HG02610 (cell line): ENCODE measurements at regions not wholly inside any gene's neighbourhood (a gene's known extent, or its start where the extent isn't known, plus 50 kb on each side); places are given as distances from the start of the nearest gene placed in this dataset.

Experiments used
- ATAC-seq: cut with Tn5 transposase; IDR thresholded peaks from one replicate; pipeline ENCODE4 v1.9.1; 2021; ENCODE audit warnings: mild to moderate bottlenecking, moderate library complexity; ENCODE audit not compliant: unreplicated experiment

DNA sequence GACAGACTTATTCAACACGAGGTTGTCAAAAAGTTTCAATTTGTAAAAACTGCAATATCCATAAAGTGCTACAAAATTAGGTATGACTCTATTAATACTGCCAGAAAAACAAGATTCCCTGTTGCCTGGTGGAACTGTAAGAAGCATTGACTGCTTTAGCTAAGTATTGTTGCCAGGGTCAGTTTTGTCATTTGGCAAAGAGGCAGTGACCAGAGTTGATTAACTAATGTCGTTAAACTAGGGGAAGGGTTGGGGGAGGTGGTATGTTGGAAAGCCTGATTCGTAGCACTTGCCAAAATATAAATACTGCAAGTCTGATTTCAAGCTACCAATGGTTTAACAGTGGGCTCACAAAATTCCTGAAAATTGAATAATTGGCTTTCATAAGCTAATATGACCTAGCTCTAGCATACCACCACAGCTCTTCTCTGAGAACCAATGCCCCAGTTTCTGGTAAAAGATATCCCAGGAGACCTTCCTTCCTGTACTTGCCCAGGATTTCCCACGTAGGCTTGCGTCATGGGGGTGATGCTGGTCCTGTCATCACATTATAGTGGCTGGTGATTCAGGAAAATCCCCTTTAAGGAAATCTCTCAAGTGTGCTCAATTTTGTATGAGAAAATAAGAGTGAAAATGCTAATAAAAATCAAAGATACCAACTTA lies 266.4 kb upstream of the TBC1D5 start:
- no peak for ATAC-seq

- ATAC-seq, result no peak
These were observed 265.5 kb upstream of the TBC1D5 start for GRCh38 chr3:18007980-18008379.

DNA sequence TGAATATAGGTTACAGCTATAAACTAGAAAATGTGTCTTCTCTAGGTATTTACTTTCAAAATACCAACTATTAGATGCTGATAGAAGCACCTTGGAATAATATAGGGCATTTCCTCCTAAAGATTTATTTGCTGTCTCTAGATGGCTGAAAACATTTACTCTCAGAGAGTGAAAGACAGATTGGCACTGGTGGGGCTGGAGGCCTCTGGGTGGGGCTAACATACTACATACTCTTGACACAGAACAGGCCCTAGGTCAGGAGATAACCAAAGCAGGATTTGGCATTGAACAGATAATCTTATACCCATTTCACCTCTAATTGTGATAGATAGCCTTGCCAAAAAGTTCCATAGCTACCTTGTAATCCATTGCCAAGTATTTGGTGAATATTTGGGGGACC lies 253.3 kb upstream of the TBC1D5 start:
- no peak for ATAC-seq

DNA sequence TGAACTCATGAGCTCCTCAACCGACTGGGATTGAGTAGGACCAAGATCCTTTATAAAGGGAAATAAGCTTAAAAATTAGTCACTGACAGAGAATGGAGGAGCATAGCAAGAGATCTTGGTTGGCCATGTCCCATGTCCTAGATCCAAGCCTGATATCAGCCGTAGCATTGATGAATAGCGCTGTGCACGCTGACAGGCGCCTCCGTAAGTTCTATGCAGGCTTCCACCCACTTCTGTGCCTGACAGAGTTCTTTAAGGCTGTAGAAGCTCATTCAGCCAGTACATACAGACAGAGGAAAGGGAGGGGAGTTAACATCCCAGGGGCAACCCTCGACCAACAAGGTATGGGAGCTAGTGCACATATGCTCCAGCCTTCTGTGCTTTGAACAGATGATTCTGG lies 251.7 kb upstream of the TBC1D5 start:
- no peak for ATAC-seq

DNA sequence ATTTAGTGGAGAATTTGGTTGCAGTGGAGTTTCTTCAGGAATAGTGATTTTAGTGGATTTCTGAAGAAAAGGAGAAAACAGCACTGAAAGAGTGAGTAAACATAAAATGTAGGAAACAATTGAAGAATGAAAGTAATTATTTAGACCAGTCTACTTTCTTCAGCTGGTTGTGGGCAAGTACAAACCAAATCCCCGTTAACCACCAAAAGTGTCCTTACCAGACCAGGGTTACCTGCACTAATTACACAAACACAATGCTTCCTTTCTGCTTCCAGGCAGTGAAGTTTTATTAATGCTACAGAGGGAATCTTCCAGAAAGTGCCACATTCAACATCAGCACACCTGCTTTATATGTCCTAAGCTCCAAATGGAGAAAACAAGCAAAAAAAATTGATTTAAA lies 248.0 kb upstream of the TBC1D5 start:
- ATAC-seq, result no peak

DNA sequence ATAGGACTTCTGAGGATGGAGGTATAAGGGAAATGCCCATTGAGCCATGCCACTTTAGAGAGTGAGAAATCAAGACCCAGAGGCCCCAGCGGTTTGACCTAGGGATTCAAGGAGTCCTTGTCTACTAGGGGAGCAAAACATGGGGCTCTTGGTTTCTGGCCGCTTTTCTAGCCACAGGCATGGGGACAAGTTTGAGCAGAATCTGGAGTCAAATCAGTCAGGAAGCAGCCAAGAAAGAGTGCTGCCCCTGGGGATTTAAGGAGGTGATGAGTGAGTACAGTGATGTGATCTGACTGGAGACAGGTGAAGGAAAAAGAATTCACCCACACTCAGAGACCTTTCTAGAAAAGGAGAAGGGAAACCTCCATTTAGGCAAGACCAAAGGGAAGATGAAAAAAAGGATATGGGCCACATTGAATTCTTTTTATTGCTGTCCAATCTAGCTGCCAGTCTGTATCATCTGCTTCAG lies 244.0 kb upstream of the TBC1D5 start:
- no peak for ATAC-seq

DNA sequence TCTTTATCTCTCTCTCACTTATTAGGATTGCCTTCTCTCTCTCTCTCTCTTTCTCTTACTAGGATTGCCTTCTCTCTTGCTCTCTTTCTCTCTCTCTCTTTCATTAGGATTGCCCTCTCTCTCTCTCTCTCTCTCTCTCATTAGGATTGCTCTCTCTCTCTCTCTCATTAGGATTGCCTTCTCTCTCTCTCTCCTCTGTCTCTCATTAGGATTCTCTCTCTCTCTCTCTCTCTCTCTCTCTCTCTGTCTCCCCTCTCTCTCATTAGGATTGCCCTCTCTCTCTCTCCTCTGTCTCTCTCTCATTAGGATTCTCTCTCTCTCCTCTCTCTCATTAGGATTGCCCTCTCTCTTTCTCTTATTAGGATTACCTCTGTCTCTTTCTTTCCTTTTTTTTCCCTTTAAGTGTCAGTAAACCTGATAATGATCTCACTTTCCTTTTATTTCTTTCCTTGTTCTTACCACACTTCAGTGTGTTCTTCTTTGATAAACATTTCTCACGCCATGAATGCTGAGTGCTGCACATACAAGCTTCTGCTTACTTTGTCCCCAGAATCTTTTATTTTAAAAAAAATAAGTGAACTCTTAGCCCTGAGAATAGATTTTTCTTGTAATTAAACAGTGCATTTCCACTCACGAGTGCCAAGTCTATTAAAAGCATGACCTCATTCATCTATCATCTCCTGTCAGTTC lies 243.4 kb upstream of the TBC1D5 start:
- ATAC-seq, result no peak

DNA sequence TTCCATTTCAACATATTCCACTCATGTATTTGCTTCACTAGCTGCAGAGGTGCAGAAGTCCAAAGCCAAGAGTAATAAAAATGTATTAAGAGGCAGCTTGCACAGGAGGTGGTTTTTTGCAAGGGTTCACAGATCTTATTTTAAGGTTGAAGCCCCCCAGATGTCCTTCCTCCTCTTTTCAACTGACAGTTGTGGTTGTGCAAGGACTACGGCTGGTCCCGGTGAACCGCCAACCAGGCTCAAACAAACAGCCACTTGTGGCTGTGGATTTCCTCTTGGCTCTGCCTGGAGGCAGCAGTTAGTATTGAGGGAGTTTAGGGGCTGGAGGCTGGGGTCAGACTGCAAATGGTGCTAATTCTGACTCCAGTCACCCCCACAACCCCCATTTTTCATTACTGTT lies 240.7 kb upstream of the TBC1D5 start:
- no peak for ATAC-seq

GRCh38 chr3:17982211-17982880 lies 239.9 kb upstream of the TBC1D5 start:
- no peak for ATAC-seq

- ATAC-seq, result no peak
These were observed 238.4 kb upstream of the TBC1D5 start for GRCh38 chr3:17980863-17981262.

DNA sequence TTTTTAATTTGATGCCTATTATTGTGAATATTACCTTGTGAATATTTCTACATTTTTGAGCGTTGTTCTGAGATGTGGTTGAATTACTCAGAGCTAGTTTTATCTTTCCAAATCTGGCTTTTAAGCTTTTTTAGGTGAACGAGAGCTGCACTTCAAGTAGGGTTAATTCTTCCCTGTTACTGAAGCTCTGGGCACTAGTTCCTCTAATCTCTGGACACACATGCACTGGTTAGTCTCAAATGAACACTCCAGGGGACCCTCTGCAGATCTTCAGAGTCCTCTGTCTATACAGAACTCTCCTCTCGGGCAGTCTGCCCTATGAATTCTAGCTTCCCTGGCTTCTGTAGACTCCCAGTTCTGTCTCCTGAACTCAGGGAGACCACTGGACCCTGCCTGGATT lies 237.5 kb upstream of the TBC1D5 start:
- ATAC-seq, result no peak

DNA sequence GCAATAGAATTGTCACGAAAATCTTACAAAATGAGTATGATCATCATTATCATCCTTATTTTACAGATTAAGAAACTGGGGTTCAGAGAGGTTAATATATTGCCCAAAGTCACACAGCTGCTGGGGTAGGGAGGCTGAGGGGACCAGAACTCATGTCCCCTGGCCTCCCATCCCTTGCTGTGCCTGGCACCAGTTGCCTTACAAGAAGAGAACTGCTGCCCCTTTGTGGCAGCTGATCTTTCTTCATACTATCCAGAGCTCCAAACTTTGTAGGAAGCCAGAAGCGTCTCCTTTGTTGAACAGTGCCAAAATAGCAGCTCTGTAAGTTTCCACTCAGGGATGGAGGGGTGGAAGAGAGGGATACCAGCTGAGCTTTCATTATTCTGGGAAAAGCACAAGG lies 236.8 kb upstream of the TBC1D5 start:
- no peak for ATAC-seq

DNA sequence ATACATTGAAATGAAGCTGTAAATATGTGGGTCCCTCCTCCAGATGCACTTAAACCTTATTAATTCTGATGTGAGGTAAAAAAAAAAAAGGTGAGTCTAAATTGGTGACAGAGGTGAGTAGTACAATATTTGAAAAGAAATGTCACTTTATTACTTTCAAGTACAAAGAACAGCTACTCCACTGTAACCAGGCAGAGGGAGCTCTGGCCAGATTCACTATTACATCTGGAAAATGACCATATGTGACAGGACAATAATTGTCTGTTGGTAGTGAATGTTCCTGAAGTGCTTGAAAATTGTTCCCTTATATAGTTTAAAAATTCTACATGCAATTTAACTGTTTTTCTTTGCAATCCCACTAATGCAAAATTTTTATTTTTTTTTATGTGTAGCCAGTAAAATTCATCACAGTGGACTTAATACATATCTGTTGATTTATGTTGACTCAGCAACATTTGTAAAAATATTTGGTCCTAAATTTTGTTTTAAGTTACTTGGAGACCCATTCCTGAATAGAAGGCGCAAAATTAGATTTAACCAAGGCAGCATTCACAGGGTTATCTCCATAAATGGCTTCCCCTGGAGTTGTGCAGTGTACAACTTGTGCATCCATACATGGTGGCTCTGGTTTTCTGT lies 231.9 kb upstream of the TBC1D5 start:
- no peak for ATAC-seq

DNA sequence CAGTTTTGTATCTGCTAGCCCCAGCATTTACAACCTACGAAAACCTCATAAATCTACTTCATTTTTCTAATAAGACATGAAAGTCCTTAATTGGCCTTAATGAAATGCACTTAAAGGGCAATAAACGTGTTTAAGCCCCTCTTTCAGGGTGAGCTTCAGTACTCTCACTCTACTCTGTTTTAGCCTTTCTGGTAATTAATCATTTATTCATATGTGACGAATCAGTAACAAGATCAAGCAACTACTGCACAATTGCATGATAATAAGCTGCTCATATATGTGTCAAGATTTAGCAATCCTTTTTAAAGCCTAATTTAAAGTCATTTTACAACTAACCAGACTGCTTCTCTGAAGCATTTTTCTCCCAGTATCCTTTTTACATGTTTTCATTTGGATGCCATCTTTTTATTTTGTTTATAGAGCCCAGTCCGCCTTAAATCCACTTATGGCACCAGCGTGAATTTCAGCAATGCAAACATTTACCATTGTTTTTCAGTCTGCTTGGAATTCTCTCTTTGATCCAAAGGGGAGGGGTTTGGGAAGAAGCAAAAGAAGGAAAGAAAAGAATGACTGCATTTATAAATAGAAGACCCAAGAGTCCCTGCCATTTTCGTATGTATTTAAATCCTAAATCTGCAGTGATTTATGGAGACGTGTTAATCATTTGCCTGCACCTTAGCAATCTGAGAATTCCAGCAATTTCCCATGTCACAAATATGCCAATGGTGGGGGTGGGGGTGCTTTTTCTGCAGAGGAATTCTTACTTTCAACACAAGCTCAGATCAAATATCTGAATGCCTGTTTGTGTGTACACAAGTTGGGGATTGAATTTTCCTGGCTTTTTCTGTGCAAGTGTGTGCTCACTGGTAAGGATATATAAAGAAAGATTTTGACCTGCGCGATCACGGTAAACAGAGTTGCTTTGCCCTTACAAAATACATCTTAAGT lies 230.8 kb upstream of the TBC1D5 start:
- no peak for ATAC-seq

GRCh38 chr3:17972476-17972875 lies 230.0 kb upstream of the TBC1D5 start:
- no peak for ATAC-seq

DNA sequence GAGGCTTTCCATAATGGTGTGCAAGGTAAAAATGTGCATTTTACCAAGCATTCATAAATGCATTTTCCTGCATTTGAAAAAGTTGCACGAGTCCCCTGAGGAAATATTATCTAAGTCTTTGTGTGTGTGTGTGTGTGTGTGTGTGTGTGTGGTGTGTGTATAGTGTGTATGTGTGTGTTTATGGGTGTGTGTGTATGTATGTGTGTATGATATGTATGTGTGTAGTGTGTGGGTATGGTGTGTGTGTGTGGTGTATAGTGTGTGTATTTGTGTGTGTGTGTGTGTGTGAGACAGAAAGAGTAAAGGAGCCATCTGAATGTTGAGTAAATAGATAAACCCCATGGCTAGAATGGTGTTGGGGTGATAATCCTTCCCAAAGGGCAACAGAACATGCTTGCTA lies 229.6 kb upstream of the TBC1D5 start:
- no peak for ATAC-seq

GRCh38 chr3:17969985-17970568 lies 227.6 kb upstream of the TBC1D5 start:
- ATAC-seq, result no peak

DNA sequence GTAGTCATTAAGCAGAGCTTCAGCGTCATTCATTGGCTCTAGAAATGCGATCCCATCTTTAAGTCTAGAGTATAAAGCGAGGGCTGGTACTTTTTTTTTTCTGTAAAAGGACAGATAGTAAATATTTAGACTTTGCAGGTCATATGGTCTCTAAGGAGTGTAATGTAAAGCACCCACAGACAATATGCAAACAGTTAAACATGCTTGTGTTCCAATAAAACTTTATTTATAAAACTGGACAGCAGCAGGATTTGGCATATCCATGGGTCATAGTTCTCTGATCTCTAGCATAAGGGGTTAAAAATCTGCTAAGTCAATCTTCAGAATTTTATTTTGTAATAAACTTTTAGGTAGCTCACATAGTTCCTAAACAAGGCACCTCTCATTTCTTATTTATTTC lies 226.8 kb upstream of the TBC1D5 start:
- ATAC-seq, result no peak

DNA sequence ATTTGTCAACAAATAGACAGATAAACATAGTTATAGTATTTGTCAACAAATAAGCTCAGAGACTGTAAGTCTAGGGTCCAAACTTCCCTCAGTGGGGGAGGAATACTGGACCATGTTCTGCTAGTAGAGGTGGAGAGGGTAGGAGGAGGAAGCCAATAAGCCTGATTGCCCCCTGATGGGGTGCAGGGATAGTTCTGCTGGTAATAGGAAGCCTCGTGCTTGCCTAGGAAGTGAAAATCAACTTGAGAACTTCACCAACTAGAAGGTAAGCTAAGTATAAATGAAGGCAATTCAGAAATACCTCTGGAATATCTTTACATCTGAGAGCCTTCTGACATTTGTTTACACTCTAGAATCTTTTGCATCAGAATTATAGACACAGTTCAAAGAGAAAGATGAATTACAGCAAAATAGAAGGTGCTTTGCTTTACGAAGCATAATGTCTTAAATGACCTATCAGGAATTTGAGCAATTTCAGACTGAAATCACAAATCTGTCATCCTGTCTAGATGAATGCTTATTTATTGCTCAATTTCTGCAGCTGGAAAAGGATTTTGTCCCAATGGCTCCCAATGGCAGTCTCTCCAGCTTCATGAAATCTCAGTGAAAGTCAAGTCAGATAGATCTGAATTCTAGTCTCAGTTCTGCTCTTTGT lies 225.6 kb upstream of the TBC1D5 start:
- ATAC-seq, result no peak

GRCh38 chr3:17967111-17967510 lies 224.7 kb upstream of the TBC1D5 start:
- no peak for ATAC-seq
